ENCODE measurements at regions not wholly inside any gene's neighbourhood (a gene's known extent, or its start where the extent isn't known, plus 50 kb on each side); places are given as distances from the start of the nearest gene placed in this dataset.

- H3K27ac ChIP-seq: no peak overlapping the region
- no peaks in the 10 kb centered on the region for H3K79me2 ChIP-seq (ENCODE audit: insufficient read depth, low read depth)
- no peak overlapping the region for H2AFZ ChIP-seq (ENCODE audit: low read depth)
- H3K4me2 ChIP-seq: no peak overlapping the region
- no peak for TF ChIP-seq CTCF (conservative IDR thresholded peaks at IDR 0.05; ENCODE audit: low read depth, low read length)
- no peaks in the 10 kb centered on the region for H3K4me1 ChIP-seq (ENCODE audit: low read depth, poor library complexity, severe bottlenecking)
- no peak overlapping the region for H3K4me3 ChIP-seq (IDR thresholded peaks at IDR 0.05; ENCODE audit: insufficient read depth, low read depth, low read length)
- no peak overlapping the region for H3K9ac ChIP-seq
- no peaks in the 10 kb centered on the region for H3K36me3 ChIP-seq (ENCODE audit: insufficient read depth)
- no peaks in the 10 kb centered on the region for H4K20me1 ChIP-seq (ENCODE audit: insufficient read depth)
- no peaks in the 10 kb centered on the region for H3K27me3 ChIP-seq (ENCODE audit: insufficient read depth, low read depth)
Observed at GRCh38 chr7:91323626-91324158, 59.5 kb downstream of the FZD1 start.

- H3K9ac ChIP-seq: no peak overlapping the region
- no peaks in the 10 kb centered on the region for H4K20me1 ChIP-seq (ENCODE audit: insufficient read depth)
- H3K4me1 ChIP-seq (ENCODE audit: low read depth, poor library complexity, severe bottlenecking): no peaks in the 10 kb centered on the region
- H3K4me2 ChIP-seq: no peak overlapping the region
- no peak for TF ChIP-seq CTCF (conservative IDR thresholded peaks at IDR 0.05; ENCODE audit: low read depth, low read length)
- no peaks in the 10 kb centered on the region for H3K36me3 ChIP-seq (ENCODE audit: insufficient read depth)
- no peaks in the 10 kb centered on the region for H3K79me2 ChIP-seq (ENCODE audit: insufficient read depth, low read depth)
- H2AFZ ChIP-seq (ENCODE audit: low read depth): no peak overlapping the region
- no peaks in the 10 kb centered on the region for H3K27me3 ChIP-seq (ENCODE audit: insufficient read depth, low read depth)
- no peak overlapping the region for H3K27ac ChIP-seq
- H3K4me3 ChIP-seq (IDR thresholded peaks at IDR 0.05; ENCODE audit: insufficient read depth, low read depth, low read length): no peak overlapping the region
Observed at GRCh38 chr7:91324663-91325062, 60.4 kb downstream of the FZD1 start.

GRCh38 chr7:91325726-91326125 is 61.5 kb downstream of the FZD1 start:
- no peaks in the 10 kb centered on the region for H3K27me3 ChIP-seq (ENCODE audit: insufficient read depth, low read depth)
- no peaks in the 10 kb centered on the region for H3K36me3 ChIP-seq (ENCODE audit: insufficient read depth)
- H3K4me1 ChIP-seq (ENCODE audit: low read depth, poor library complexity, severe bottlenecking): no peaks in the 10 kb centered on the region
- H3K9ac ChIP-seq: no peak overlapping the region
- no peak overlapping the region for H2AFZ ChIP-seq (ENCODE audit: low read depth)
- no peak overlapping the region for H3K4me2 ChIP-seq
- H3K79me2 ChIP-seq (ENCODE audit: insufficient read depth, low read depth): no peaks in the 10 kb centered on the region
- no peaks in the 10 kb centered on the region for H4K20me1 ChIP-seq (ENCODE audit: insufficient read depth)
- no peak overlapping the region for H3K27ac ChIP-seq
- H3K4me3 ChIP-seq (IDR thresholded peaks at IDR 0.05; ENCODE audit: insufficient read depth, low read depth, low read length): no peak overlapping the region
- TF ChIP-seq CTCF (conservative IDR thresholded peaks at IDR 0.05; ENCODE audit: low read depth, low read length): no peak

GRCh38 chr7:91326516-91327199 is 62.4 kb downstream of the FZD1 start:
- no peaks in the 10 kb centered on the region for H4K20me1 ChIP-seq (ENCODE audit: insufficient read depth)
- H2AFZ ChIP-seq (ENCODE audit: low read depth): no peak overlapping the region
- H3K27me3 ChIP-seq (ENCODE audit: insufficient read depth, low read depth): no peaks in the 10 kb centered on the region
- H3K4me3 ChIP-seq (IDR thresholded peaks at IDR 0.05; ENCODE audit: insufficient read depth, low read depth, low read length): no peak overlapping the region
- H3K27ac ChIP-seq: no peak overlapping the region
- no peak for TF ChIP-seq CTCF (conservative IDR thresholded peaks at IDR 0.05; ENCODE audit: low read depth, low read length)
- no peaks in the 10 kb centered on the region for H3K4me1 ChIP-seq (ENCODE audit: low read depth, poor library complexity, severe bottlenecking)
- H3K36me3 ChIP-seq (ENCODE audit: insufficient read depth): no peaks in the 10 kb centered on the region
- no peak overlapping the region for H3K4me2 ChIP-seq
- H3K9ac ChIP-seq: no peak overlapping the region
- H3K79me2 ChIP-seq (ENCODE audit: insufficient read depth, low read depth): no peaks in the 10 kb centered on the region

Measured in KMS-11 (cell line).